Esophagus squamous epithelium (tissue), 5 donors: ENCODE measurements at regions not wholly inside any gene's neighbourhood (a gene's known extent, or its start where the extent isn't known, plus 50 kb on each side); places are given as distances from the start of the nearest gene placed in this dataset.

Experiments used
- DNase-seq: peaks from one replicate; lab custom pipeline; 2025; lab: John Stamatoyannopoulos, UW
- H3K27ac ChIP-seq, 4 donors: fragments of 200-600 bp; sonication (generic); one replicate each; pipeline ENCODE4 v1.5.1; 2016 to 2019; ENCODE audit warnings: mild to moderate bottlenecking in 1 of 4
- H3K27me3 ChIP-seq, 4 donors: fragments of 200-600 bp; sonication (generic); 1 replicate in 3 of 4; 2 replicates in 1 of 4; pipeline versions ENCODE4 v1.5.1 to v1.6.0; 2017 to 2021; ENCODE audit warnings: antibody characterized with exemption in 1 of 4
- H3K36me3 ChIP-seq, 3 donors: fragments of 200-600 bp; sonication (generic); one replicate each; pipeline ENCODE4 v1.5.1; 2016 to 2019
- H3K4me1 ChIP-seq, 3 donors: fragments of 200-600 bp; sonication (generic); one replicate each; pipeline ENCODE4 v1.5.1; 2017 to 2019
- H3K4me3 ChIP-seq, 4 donors: fragments of 200-600 bp; sonication (generic); 1 replicate in 3 of 4; 2 replicates in 1 of 4; pipeline ENCODE4 v1.5.1; 2016 to 2019; ENCODE audit warnings: mild to moderate bottlenecking in 2 of 4, moderate library complexity in 1 of 4
- H3K9me3 ChIP-seq, 3 donors: fragments of 200-600 bp; sonication (generic); one replicate each; pipeline ENCODE4 v1.5.1; 2016 to 2019
- POLR2A ChIP-seq, 4 donors: fragments of 450-650 bp; IDR thresholded peaks; one replicate each; pipeline ENCODE4 v1.6.1; 2017; ENCODE audit warnings: antibody characterized with exemption in 4 of 4, mild to moderate bottlenecking in 4 of 4, moderate library complexity in 3 of 4
- WGBS, 2 donors: methylation state at CpG; one replicate each; pipeline ENCODE4 v1.1.5; 2018; 5-methylcytosine and 5-hydroxymethylcytosine counted together
- intact Hi-C: fragments of 100-400 bp; cut with DNase I; formaldehyde crosslinking; loops from one replicate; pipeline ENCODE4 v1.15.0; 2022
- TF ChIP-seq, protein P1 (sequence below), 6 experiments: fragments of 450-650 bp in 4 of 6; fragments of 200-600 bp in 2 of 6; sonication (generic) in 2 of 6; IDR thresholded peaks; one replicate each; pipeline ENCODE4 v1.5.1; 2016 to 2019; ENCODE audit warnings: antibody characterized with exemption in 6 of 6, mild to moderate bottlenecking in 4 of 6, moderate library complexity in 4 of 6
- donor health status: DM: yes; HTN: yes; CAD: no.

DNA sequence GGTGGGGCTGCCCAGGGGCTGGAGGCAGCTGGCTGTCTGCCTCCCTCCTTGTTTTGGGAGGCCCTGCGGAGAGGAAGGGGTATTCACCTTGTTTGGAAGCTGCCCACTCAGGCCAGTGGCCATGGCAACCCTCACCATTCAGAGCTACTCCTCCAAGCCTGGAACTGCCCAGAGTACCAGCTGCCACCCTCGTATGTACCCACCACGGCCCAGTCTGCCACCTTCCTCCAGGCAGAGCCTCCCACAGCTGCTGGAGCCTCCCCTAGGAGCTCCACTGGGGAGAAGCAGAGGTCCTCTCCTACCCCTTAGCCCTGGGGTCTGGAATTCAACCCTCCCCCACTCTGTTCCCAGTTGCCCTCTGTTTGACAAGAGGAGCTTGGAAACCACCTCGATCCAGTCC lies 90.7 kb downstream of the AXIN2 start:
- intact Hi-C loops, result no loop called here
- no peaks in the 10 kb centered on the region for H3K9me3 ChIP-seq
- no peak for DNase-seq
- no peaks in the 10 kb centered on the region for H3K36me3 ChIP-seq
- TF ChIP-seq POLR2A (IDR thresholded peaks at IDR 0.05), result no peak
- peaks cover 0 to 27% (median 6%) of the 10 kb centered on the region in 3 donors for H3K4me1 ChIP-seq
- peaks cover 0 to 19% (median 0%) of the 10 kb centered on the region in 4 donors for H3K27me3 ChIP-seq
- 43 to 67% methylated on average over 3 of the region's 4 CpGs for WGBS, 2 donors
- H3K4me3 ChIP-seq, result no peak overlapping the region
- H3K27ac ChIP-seq, result peak overlapping the region in 1 of 4 donors; percentile 29

DNA sequence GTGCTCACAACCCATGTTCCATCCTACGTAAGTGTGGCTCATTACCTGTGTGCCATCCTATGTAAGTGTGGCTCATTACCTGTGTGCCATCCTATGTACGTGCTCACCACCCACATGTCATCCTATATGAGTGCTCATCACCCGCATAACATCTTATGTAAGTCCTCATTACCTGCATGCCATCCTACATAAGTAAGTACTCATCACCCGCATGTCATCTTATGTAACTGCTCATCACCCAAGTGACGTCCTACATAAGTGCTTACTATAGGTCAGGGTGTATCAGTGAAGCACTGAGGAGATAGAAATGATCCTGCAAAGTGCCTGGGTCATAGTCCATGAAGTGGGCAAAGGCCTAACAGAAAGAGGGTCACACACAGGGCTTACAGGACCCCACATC lies 93.1 kb downstream of the AXIN2 start:
- Histone ChIP-seq H3K9me3 (no peaks in the 10 kb centered on the region), H3K4me1 (peaks cover 0 to 23% (median 5%) of the 10 kb centered on the region in 3 donors), H3K27ac (no peak overlapping the region), H3K36me3 (no peaks in the 10 kb centered on the region), H3K27me3 (peaks cover 0 to 16% (median 0%) of the 10 kb centered on the region in 4 donors), H3K4me3 (no peak overlapping the region)
- no peak for TF ChIP-seq POLR2A (IDR thresholded peaks at IDR 0.05)
- TF ChIP-seq, protein P1, sequence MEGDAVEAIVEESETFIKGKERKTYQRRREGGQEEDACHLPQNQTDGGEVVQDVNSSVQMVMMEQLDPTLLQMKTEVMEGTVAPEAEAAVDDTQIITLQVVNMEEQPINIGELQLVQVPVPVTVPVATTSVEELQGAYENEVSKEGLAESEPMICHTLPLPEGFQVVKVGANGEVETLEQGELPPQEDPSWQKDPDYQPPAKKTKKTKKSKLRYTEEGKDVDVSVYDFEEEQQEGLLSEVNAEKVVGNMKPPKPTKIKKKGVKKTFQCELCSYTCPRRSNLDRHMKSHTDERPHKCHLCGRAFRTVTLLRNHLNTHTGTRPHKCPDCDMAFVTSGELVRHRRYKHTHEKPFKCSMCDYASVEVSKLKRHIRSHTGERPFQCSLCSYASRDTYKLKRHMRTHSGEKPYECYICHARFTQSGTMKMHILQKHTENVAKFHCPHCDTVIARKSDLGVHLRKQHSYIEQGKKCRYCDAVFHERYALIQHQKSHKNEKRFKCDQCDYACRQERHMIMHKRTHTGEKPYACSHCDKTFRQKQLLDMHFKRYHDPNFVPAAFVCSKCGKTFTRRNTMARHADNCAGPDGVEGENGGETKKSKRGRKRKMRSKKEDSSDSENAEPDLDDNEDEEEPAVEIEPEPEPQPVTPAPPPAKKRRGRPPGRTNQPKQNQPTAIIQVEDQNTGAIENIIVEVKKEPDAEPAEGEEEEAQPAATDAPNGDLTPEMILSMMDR (IDR thresholded peaks at IDR 0.05), result no peak
- intact Hi-C loops, result no loop called here
- DNase-seq, result no peak
- 79 to 92% methylated on average over 5 of the region's 5 CpGs for WGBS, 2 donors

DNA sequence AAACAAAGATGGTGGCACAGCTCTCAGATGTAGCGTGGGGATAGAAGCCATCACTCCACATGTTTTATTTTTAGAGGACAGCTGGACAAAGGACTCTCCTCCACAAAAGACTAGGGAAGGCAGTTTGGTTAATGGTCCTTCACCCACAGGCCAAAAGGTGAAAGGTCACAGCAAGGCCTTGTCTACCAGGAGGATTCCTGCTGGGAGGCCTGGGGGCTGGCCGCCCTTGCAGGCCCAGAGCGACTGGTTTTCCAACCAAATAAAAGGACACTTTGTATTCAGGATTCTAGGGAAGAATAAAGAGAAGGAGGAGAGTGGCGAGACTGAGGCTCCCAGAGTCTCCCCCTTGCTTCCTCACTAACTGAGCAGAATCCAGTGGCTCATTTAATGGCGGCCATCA lies 94.3 kb downstream of the AXIN2 start:
- intact Hi-C loops, result no loop called here
- Histone ChIP-seq H3K4me3 (no peak overlapping the region), H3K36me3 (no peaks in the 10 kb centered on the region), H3K9me3 (no peaks in the 10 kb centered on the region), H3K4me1 (peaks cover 0 to 13% (median 0%) of the 10 kb centered on the region in 3 donors), H3K27ac (no peak overlapping the region), H3K27me3 (peaks cover 0 to 9% (median 0%) of the 10 kb centered on the region in 4 donors)
- WGBS, 2 donors, result 91 to 93% methylated on average over 5 of the region's 5 CpGs
- TF ChIP-seq, protein P1 (IDR thresholded peaks at IDR 0.05), result no peak
- no peak for TF ChIP-seq POLR2A (IDR thresholded peaks at IDR 0.05)
- no peak for DNase-seq

DNA sequence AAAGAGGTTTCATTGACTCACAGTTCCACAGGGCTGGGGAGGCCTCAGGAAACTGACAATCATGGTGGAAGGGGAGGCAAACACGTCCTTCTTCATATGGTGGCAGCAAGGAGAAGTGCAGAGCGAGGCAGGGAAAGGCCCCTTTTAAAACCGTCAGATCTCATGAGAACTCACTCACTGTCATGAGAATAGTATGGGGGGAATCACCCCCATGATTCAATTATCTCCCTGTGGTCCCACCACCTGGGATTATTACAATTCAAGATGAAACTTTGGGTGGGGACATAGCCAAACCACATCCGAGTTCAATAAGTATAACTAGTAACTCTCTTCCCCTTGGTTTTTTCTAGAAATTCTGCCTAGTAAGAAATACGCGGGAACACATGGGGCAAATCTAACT lies 94.9 kb downstream of the AXIN2 start:
- WGBS, 2 donors, result 75 to 86% methylated on average over 6 of the region's 6 CpGs
- H3K27me3 ChIP-seq, result peaks cover 0 to 9% (median 0%) of the 10 kb centered on the region in 4 donors
- intact Hi-C loops, result no loop called here
- no peak for TF ChIP-seq POLR2A (IDR thresholded peaks at IDR 0.05)
- TF ChIP-seq, protein P1 (IDR thresholded peaks at IDR 0.05), result no peak
- H3K9me3 ChIP-seq, result no peaks in the 10 kb centered on the region
- H3K36me3 ChIP-seq, result no peaks in the 10 kb centered on the region
- no peak for DNase-seq
- no peak overlapping the region for H3K27ac ChIP-seq
- H3K4me3 ChIP-seq, result no peak overlapping the region
- peaks cover 0 to 7% (median 0%) of the 10 kb centered on the region in 3 donors for H3K4me1 ChIP-seq

DNA sequence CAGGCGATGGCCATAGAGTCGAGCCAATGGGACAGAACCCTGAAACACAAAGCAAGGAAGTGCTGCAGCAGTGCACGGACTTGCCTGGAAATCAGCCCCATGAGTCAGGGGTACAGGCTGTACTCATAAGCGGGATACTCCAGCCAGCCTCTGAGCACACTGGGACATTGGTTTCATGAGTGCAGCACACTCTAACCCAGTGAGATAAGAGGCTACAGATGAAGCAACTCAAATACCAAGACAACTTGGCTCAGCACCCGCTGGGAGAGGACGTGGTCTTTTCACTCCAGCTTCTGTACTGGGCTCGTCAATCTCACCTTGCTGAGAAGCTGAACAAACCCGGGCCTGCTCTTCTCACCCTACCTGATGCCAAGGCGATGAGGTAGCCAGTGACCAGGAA lies 98.2 kb downstream of the AXIN2 start:
- no peak for DNase-seq
- Histone ChIP-seq H3K27ac (peak overlapping the region in 3 of 4 donors; percentile 44 to 76 (median 70)), H3K4me3 (no peak overlapping the region), H3K36me3 (no peaks in the 10 kb centered on the region), H3K27me3 (peaks cover 0 to 22% (median 0%) of the 10 kb centered on the region in 4 donors), H3K9me3 (no peaks in the 10 kb centered on the region), H3K4me1 (no peaks in the 10 kb centered on the region)
- intact Hi-C loops, result no loop called here
- TF ChIP-seq POLR2A (IDR thresholded peaks at IDR 0.05), result no peak
- TF ChIP-seq, protein P1 (IDR thresholded peaks at IDR 0.05), result no peak
- WGBS, 2 donors, result 52% methylated on average over 5 of the region's 9 CpGs; no CpG with 5 or more reads in 1 of the 2 donors
